ENCODE measurements at regions not wholly inside any gene's neighbourhood (a gene's known extent, or its start where the extent isn't known, plus 50 kb on each side); places are given as distances from the start of the nearest gene placed in this dataset.

DNA sequence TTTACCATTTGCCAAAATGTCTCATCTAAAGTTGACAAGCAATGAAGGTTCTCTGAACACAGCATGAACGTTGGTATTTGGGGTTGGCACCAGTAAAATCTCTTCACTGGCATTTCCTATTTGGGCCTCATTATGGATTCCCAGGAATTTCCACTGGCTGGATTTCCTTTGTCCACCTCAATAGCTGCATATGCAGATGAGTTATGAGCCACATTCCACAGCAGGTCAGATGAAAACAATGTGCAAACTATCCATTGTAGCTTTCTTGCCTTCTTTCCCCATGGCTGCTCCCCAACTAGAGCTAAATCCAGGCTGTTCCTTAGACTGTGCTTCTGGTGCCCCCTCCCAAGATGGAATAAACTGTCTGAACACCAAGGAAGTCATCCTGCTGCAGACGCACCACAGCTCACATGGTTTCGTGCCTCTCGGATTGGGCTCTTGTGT lies 168.1 kb upstream of the FGGY start:
- peak; percentile 30 for DNase-seq (ENCODE audit: low spot score)

DNA sequence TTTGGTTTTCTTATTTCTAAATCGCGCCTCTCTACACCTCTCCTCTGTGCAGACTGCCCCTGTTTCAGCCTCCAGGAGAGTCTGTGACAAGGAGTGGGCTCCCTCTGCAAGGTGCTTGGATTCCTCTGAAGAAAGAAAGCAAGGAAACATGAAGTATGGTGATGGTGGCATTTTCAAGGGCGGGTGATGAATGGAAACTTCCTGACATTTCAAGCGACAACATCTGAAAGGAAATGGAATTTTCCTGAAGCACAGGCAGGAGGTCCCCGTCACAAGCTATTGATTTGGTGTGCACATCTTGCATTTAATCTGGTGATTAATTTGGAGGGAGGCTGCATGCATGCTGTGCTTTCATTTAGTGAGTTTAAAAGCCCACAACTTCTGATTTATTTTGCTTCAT lies 164.6 kb upstream of the FGGY start:
- H2AK5ac ChIP-seq (ENCODE audit: low read depth, low read length) = no peak overlapping the region
- no peak for DNase-seq (ENCODE audit: low spot score)
- H3K4me2 ChIP-seq (ENCODE audit: insufficient read depth, low read length, poor library complexity, severe bottlenecking) = no peak overlapping the region
- no peak overlapping the region for H3K4me3 ChIP-seq (ENCODE audit: low read length in 2 of 2)
- no peaks in the 10 kb centered on the region for H3K79me1 ChIP-seq (ENCODE audit: low read depth, low read length)
- H2BK120ac ChIP-seq (ENCODE audit: low read depth, low read length) = no peak overlapping the region
- peak overlapping the region; percentile 61 for H2AFZ ChIP-seq (ENCODE audit: low read length)
- no peak overlapping the region for H3K27ac ChIP-seq (replicated peaks; ENCODE audit: low read length)
- no CpG with 5 or more reads among the region's 5 CpGs for WGBS, 2 donors (ENCODE audit: extremely low coverage in 2 of 2, insufficient read length in 2 of 2, insufficient replicate concordance in 1 of 2)
- H2BK5ac ChIP-seq (ENCODE audit: low read length) = no peak overlapping the region
- no peak overlapping the region for H4K8ac ChIP-seq (ENCODE audit: low read depth, low read length)
- no peak overlapping the region for H2BK15ac ChIP-seq (ENCODE audit: low read length)
- H3K36me3 ChIP-seq (replicated peaks in 1 of 2; ENCODE audit: control insufficient read depth in 2 of 2, insufficient read depth in 2 of 2, low read length in 2 of 2) = no peaks in the 10 kb centered on the region
- no peak overlapping the region for H3K14ac ChIP-seq (ENCODE audit: low read length)
- no peak overlapping the region for H3K4ac ChIP-seq (ENCODE audit: low read length)
- peaks cover 7 to 18% of the 10 kb centered on the region in 2 donors for H3K4me1 ChIP-seq (ENCODE audit: control insufficient read depth in 2 of 2, insufficient read depth in 1 of 2, low read depth in 1 of 2, low read length in 2 of 2)
- H3K9ac ChIP-seq (ENCODE audit: low read depth, low read length, poor library complexity) = no peak overlapping the region
- H4K91ac ChIP-seq (ENCODE audit: low read depth, low read length, poor library complexity) = no peak overlapping the region
- no peak overlapping the region for H2BK12ac ChIP-seq (ENCODE audit: low read length)
- no peak overlapping the region for H3K18ac ChIP-seq (ENCODE audit: low read length)
- H3K23ac ChIP-seq (ENCODE audit: low read depth, low read length, poor library complexity) = no peak overlapping the region
- peaks cover 0 to 7% of the 10 kb centered on the region in 2 donors for H3K9me3 ChIP-seq (replicated peaks in 1 of 2; ENCODE audit: control insufficient read depth in 2 of 2, insufficient read depth in 1 of 2, low read depth in 1 of 2, low read length in 2 of 2)
- H3K27me3 ChIP-seq (ENCODE audit: control insufficient read depth in 3 of 3, insufficient read depth in 3 of 3, low read depth in 1 of 3, low read length in 3 of 3) = no peaks in the 10 kb centered on the region

More for the DNA sequence above, 168.1 kb upstream of the FGGY start:
- Histone ChIP-seq H3K4ac (ENCODE audit: low read length) (no peak overlapping the region), H4K8ac (ENCODE audit: low read depth, low read length) (no peak overlapping the region), H3K23ac (ENCODE audit: low read depth, low read length, poor library complexity) (no peak overlapping the region), H3K27me3 (ENCODE audit: control insufficient read depth in 3 of 3, insufficient read depth in 3 of 3, low read depth in 1 of 3, low read length in 3 of 3) (no peaks in the 10 kb centered on the region), H3K9ac (ENCODE audit: low read depth, low read length, poor library complexity) (no peak overlapping the region), H3K79me1 (ENCODE audit: low read depth, low read length) (no peaks in the 10 kb centered on the region), H4K91ac (ENCODE audit: low read depth, low read length, poor library complexity) (no peak overlapping the region), H3K4me3 (ENCODE audit: low read length in 2 of 2) (no peak overlapping the region), H3K36me3 (replicated peaks in 1 of 2; ENCODE audit: control insufficient read depth in 2 of 2, insufficient read depth in 2 of 2, low read length in 2 of 2) (no peaks in the 10 kb centered on the region), H2BK5ac (ENCODE audit: low read length) (no peak overlapping the region), H2AK5ac (ENCODE audit: low read depth, low read length) (no peak overlapping the region), H3K9me3 (replicated peaks in 1 of 2; ENCODE audit: control insufficient read depth in 2 of 2, insufficient read depth in 1 of 2, low read depth in 1 of 2, low read length in 2 of 2) (peaks cover 0 to 7% of the 10 kb centered on the region in 2 donors), H2BK120ac (ENCODE audit: low read depth, low read length) (no peak overlapping the region), H3K14ac (ENCODE audit: low read length) (no peak overlapping the region), H2BK12ac (ENCODE audit: low read length) (no peak overlapping the region), H3K18ac (ENCODE audit: low read length) (peak overlapping the region; percentile 33), H2AFZ (ENCODE audit: low read length) (peak overlapping the region; percentile 54), H2BK15ac (ENCODE audit: low read length) (no peak overlapping the region), H3K4me2 (ENCODE audit: insufficient read depth, low read length, poor library complexity, severe bottlenecking) (no peak overlapping the region), H3K27ac (replicated peaks; ENCODE audit: low read length) (peak overlapping the region; percentile 18), H3K4me1 (ENCODE audit: control insufficient read depth in 2 of 2, insufficient read depth in 1 of 2, low read depth in 1 of 2, low read length in 2 of 2) (peaks cover 7 to 18% of the 10 kb centered on the region in 2 donors)
- no CpG with 5 or more reads among the region's 4 CpGs for WGBS, 2 donors (ENCODE audit: extremely low coverage in 2 of 2, insufficient read length in 2 of 2, insufficient replicate concordance in 1 of 2)

DNA sequence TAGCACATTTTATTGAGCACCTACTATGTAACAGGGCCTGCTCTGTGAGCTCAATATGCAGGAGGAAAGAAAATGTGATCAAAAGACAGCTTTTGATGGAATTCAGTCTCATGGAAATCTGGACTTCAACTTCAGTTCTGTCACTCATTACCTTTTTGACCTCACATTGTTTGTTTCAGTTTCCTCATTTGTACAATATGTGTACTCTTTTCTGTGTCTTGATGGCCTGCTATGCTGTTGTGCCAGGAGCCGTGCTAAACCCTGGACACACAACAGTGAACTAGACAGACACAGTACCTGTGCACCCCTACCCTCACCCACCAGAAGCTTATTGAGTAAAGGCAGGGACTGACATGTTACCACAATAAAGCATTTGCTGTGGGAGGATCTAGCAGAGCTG lies 162.9 kb upstream of the FGGY start:
- Histone ChIP-seq H4K8ac (ENCODE audit: low read depth, low read length) (no peak overlapping the region), H2AK5ac (ENCODE audit: low read depth, low read length) (no peak overlapping the region), H3K4me2 (ENCODE audit: insufficient read depth, low read length, poor library complexity, severe bottlenecking) (no peak overlapping the region), H3K4ac (ENCODE audit: low read length) (no peak overlapping the region), H2BK15ac (ENCODE audit: low read length) (no peak overlapping the region), H3K27me3 (ENCODE audit: control insufficient read depth in 3 of 3, insufficient read depth in 3 of 3, low read depth in 1 of 3, low read length in 3 of 3) (no peaks in the 10 kb centered on the region), H3K18ac (ENCODE audit: low read length) (no peak overlapping the region), H3K23ac (ENCODE audit: low read depth, low read length, poor library complexity) (no peak overlapping the region), H3K9me3 (replicated peaks in 1 of 2; ENCODE audit: control insufficient read depth in 2 of 2, insufficient read depth in 1 of 2, low read depth in 1 of 2, low read length in 2 of 2) (peaks cover 0 to 7% of the 10 kb centered on the region in 2 donors), H3K4me1 (ENCODE audit: control insufficient read depth in 2 of 2, insufficient read depth in 1 of 2, low read depth in 1 of 2, low read length in 2 of 2) (peaks cover 3 to 10% of the 10 kb centered on the region in 2 donors), H3K14ac (ENCODE audit: low read length) (no peak overlapping the region), H4K91ac (ENCODE audit: low read depth, low read length, poor library complexity) (no peak overlapping the region), H2BK120ac (ENCODE audit: low read depth, low read length) (no peak overlapping the region), H2BK12ac (ENCODE audit: low read length) (no peak overlapping the region), H3K79me1 (ENCODE audit: low read depth, low read length) (no peaks in the 10 kb centered on the region), H2BK5ac (ENCODE audit: low read length) (no peak overlapping the region), H3K36me3 (replicated peaks in 1 of 2; ENCODE audit: control insufficient read depth in 2 of 2, insufficient read depth in 2 of 2, low read length in 2 of 2) (no peaks in the 10 kb centered on the region), H2AFZ (ENCODE audit: low read length) (no peak overlapping the region), H3K9ac (ENCODE audit: low read depth, low read length, poor library complexity) (no peak overlapping the region), H3K27ac (replicated peaks; ENCODE audit: low read length) (no peak overlapping the region), H3K4me3 (ENCODE audit: low read length in 2 of 2) (no peak overlapping the region)
- no peak for DNase-seq (ENCODE audit: low spot score)
- no CpG with 5 or more reads among the region's 1 CpG for WGBS, 2 donors (ENCODE audit: extremely low coverage in 2 of 2, insufficient read length in 2 of 2, insufficient replicate concordance in 1 of 2)

DNA sequence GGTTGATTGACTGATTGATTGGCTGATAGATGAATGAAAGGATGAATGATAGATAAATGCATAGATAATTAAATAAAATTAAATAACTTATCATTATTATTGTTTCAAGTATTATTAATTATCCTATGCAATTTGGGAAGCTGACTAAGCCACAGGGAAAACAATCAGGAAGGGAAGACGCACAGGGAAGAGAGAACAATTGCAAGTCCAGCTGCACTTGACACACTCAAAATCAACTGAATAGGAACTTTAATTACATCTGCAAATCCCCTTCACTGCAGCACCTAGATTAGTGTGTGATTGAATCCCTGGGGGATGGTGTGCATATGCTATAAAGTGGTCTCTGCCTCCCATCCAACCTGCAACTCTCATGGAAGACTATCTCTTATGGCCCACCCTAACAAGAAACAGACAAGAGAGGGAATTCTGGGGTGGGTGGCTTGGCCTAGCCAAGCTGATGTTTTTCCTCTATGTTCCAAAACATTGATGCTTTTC lies 161.1 kb upstream of the FGGY start:
- Histone ChIP-seq H3K79me1 (ENCODE audit: low read depth, low read length) (no peaks in the 10 kb centered on the region), H2BK12ac (ENCODE audit: low read length) (no peak overlapping the region), H3K23ac (ENCODE audit: low read depth, low read length, poor library complexity) (no peak overlapping the region), H2BK15ac (ENCODE audit: low read length) (no peak overlapping the region), H3K9ac (ENCODE audit: low read depth, low read length, poor library complexity) (no peak overlapping the region), H3K4me3 (ENCODE audit: low read length in 2 of 2) (no peak overlapping the region), H3K4ac (ENCODE audit: low read length) (no peak overlapping the region), H3K27me3 (ENCODE audit: control insufficient read depth in 3 of 3, insufficient read depth in 3 of 3, low read depth in 1 of 3, low read length in 3 of 3) (no peaks in the 10 kb centered on the region), H3K9me3 (replicated peaks in 1 of 2; ENCODE audit: control insufficient read depth in 2 of 2, insufficient read depth in 1 of 2, low read depth in 1 of 2, low read length in 2 of 2) (no peaks in the 10 kb centered on the region), H2AFZ (ENCODE audit: low read length) (no peak overlapping the region), H3K4me2 (ENCODE audit: insufficient read depth, low read length, poor library complexity, severe bottlenecking) (no peak overlapping the region), H2BK5ac (ENCODE audit: low read length) (no peak overlapping the region), H2AK5ac (ENCODE audit: low read depth, low read length) (no peak overlapping the region), H4K8ac (ENCODE audit: low read depth, low read length) (no peak overlapping the region), H3K36me3 (replicated peaks in 1 of 2; ENCODE audit: control insufficient read depth in 2 of 2, insufficient read depth in 2 of 2, low read length in 2 of 2) (no peaks in the 10 kb centered on the region), H2BK120ac (ENCODE audit: low read depth, low read length) (no peak overlapping the region), H3K18ac (ENCODE audit: low read length) (no peak overlapping the region), H3K14ac (ENCODE audit: low read length) (no peak overlapping the region), H3K4me1 (ENCODE audit: control insufficient read depth in 2 of 2, insufficient read depth in 1 of 2, low read depth in 1 of 2, low read length in 2 of 2) (peaks cover 3 to 7% of the 10 kb centered on the region in 2 donors), H4K91ac (ENCODE audit: low read depth, low read length, poor library complexity) (no peak overlapping the region), H3K27ac (replicated peaks; ENCODE audit: low read length) (no peak overlapping the region)
- no CpG with 5 or more reads among the region's 1 CpG for WGBS, 2 donors (ENCODE audit: extremely low coverage in 2 of 2, insufficient read length in 2 of 2, insufficient replicate concordance in 1 of 2)
- no peak for DNase-seq (ENCODE audit: low spot score)
